PFSK-1 (cell line): ENCODE measurements at regions not wholly inside any gene's neighbourhood (a gene's known extent, or its start where the extent isn't known, plus 50 kb on each side); places are given as distances from the start of the nearest gene placed in this dataset.

ENCODE experiments used
- FOXP2 ChIP-seq: optimal IDR thresholded peaks from 2 replicates; pipeline ENCODE3; 2011; ENCODE audit warnings: borderline replicate concordance, control low read depth, inconsistent platforms; ENCODE audit not compliant: insufficient read depth; ENCODE audit errors: extremely low read length, extremely low read depth
- POLR2AphosphoS5 ChIP-seq: IDR thresholded peaks from 2 replicates; pipeline ENCODE4 v1.6.1; 2012; ENCODE audit warnings: low read depth, mild to moderate bottlenecking, control low read depth, low read length, moderate library complexity
- REST ChIP-seq, 2 experiments: IDR thresholded peaks; 2 replicates each; pipeline versions ENCODE4 v1.6.1 to v1.8.0; 2011 to 2012; ENCODE audit warnings: low read depth in 2 of 2, low read length in 2 of 2, control low read depth in 1 of 2, inconsistent platforms in 1 of 2, mild to moderate bottlenecking in 1 of 2, moderate library complexity in 1 of 2; ENCODE audit not compliant: insufficient read depth in 1 of 2
- SIN3A ChIP-seq: IDR thresholded peaks from 2 replicates; pipeline ENCODE4 v1.6.1; 2012; ENCODE audit warnings: mild to moderate bottlenecking, low read length, moderate library complexity, borderline replicate concordance; ENCODE audit not compliant: insufficient read depth
- TAF1 ChIP-seq: IDR thresholded peaks from 2 replicates; pipeline ENCODE4 v1.6.1; 2012; ENCODE audit warnings: low read length, control low read depth, borderline replicate concordance; ENCODE audit not compliant: insufficient read depth

- TF ChIP-seq POLR2AphosphoS5: no peak
Observed at GRCh38 chr4:13893211-13893610, 265.7 kb upstream of the BOD1L1 start.

- no peak for TF ChIP-seq REST (IDR thresholded peaks at IDR 0.05; ENCODE audit: insufficient read depth in 1 of 2, low read depth in 2 of 2, low read length in 2 of 2)
- TF ChIP-seq FOXP2: no peak
- TF ChIP-seq POLR2AphosphoS5: no peak
- no peak for TF ChIP-seq SIN3A
- no peak for TF ChIP-seq TAF1
Observed at GRCh38 chr4:13893987-13894386, 266.5 kb upstream of the BOD1L1 start.

- TF ChIP-seq POLR2AphosphoS5: no peak
- no peak for TF ChIP-seq TAF1
- TF ChIP-seq FOXP2: no peak
- no peak for TF ChIP-seq SIN3A
Observed at GRCh38 chr4:13900780-13901179, 273.3 kb upstream of the BOD1L1 start.

- TF ChIP-seq FOXP2: no peak
- no peak for TF ChIP-seq TAF1
- no peak for TF ChIP-seq REST (IDR thresholded peaks at IDR 0.05; ENCODE audit: insufficient read depth in 1 of 2, low read depth in 2 of 2, low read length in 2 of 2)
- no peak for TF ChIP-seq POLR2AphosphoS5
- TF ChIP-seq SIN3A: no peak
Observed at GRCh38 chr4:13902146-13902545, 274.6 kb upstream of the BOD1L1 start.

GRCh38 chr4:13903061-13903460, 275.5 kb upstream of the BOD1L1 start:
- TF ChIP-seq TAF1: no peak
- no peak for TF ChIP-seq POLR2AphosphoS5
- no peak for TF ChIP-seq FOXP2
- TF ChIP-seq SIN3A: no peak
- no peak for TF ChIP-seq REST (IDR thresholded peaks at IDR 0.05; ENCODE audit: insufficient read depth in 1 of 2, low read depth in 2 of 2, low read length in 2 of 2)

GRCh38 chr4:13903901-13904300, 276.4 kb upstream of the BOD1L1 start:
- TF ChIP-seq FOXP2 (no peak), REST (IDR thresholded peaks at IDR 0.05; ENCODE audit: insufficient read depth in 1 of 2, low read depth in 2 of 2, low read length in 2 of 2) (no peak), POLR2AphosphoS5 (no peak), SIN3A (no peak), TAF1 (no peak)
